C4-2B (cell line): ENCODE measurements at regions not wholly inside any gene's neighbourhood (a gene's known extent, or its start where the extent isn't known, plus 50 kb on each side); places are given as distances from the start of the nearest gene placed in this dataset.

ENCODE experiments used
- ZFX ChIP-seq: fragments of 450-650 bp; IDR thresholded peaks from 2 replicates; pipeline ENCODE4 v1.6.1; 2017
- TF ChIP-seq, protein P1 (sequence below): fragments of 450-650 bp; conservative IDR thresholded peaks from 2 replicates; pipeline ENCODE4 v1.5.1; 2017; ENCODE audit warnings: mild to moderate bottlenecking

DNA sequence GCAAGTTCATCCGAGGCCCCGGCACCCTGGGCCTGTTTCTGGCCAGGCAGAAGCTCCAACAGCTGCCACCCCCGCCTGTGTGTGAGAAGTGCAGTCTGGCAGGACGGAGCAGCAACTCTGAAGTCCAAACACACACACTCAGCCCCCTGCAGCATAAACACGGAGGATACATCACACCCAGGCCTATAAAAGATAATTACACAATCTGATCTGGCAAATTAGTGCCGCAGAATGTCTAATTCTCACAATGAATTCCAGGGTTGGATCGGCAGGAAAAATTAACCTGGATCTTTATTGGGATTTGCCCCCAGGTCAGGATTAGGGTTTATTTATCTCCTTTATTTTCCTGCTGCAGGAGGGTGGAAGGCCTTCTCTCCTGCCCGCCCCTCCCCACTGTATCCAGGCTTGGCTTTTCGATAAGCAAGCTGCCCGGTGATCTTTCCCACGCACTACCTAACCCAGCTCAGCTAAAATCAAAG is 311.4 kb downstream of the SOX9 start:
- TF ChIP-seq, protein P1, sequence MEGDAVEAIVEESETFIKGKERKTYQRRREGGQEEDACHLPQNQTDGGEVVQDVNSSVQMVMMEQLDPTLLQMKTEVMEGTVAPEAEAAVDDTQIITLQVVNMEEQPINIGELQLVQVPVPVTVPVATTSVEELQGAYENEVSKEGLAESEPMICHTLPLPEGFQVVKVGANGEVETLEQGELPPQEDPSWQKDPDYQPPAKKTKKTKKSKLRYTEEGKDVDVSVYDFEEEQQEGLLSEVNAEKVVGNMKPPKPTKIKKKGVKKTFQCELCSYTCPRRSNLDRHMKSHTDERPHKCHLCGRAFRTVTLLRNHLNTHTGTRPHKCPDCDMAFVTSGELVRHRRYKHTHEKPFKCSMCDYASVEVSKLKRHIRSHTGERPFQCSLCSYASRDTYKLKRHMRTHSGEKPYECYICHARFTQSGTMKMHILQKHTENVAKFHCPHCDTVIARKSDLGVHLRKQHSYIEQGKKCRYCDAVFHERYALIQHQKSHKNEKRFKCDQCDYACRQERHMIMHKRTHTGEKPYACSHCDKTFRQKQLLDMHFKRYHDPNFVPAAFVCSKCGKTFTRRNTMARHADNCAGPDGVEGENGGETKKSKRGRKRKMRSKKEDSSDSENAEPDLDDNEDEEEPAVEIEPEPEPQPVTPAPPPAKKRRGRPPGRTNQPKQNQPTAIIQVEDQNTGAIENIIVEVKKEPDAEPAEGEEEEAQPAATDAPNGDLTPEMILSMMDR, result no peak
- TF ChIP-seq ZFX, result no peak
